Mesendoderm (in vitro differentiated cells): ENCODE measurements at regions not wholly inside any gene's neighbourhood (a gene's known extent, or its start where the extent isn't known, plus 50 kb on each side); places are given as distances from the start of the nearest gene placed in this dataset.
"Not testable (repeated sequence)": the region's sequence is repeated elsewhere in the genome, so short reads cannot be mapped to it uniquely, and the experiment has no call there.

Experiments
- DNase-seq: peaks from one replicate; pipeline ENCODE4 v3.0.0; 2013
- H2AK5ac ChIP-seq: 2 replicates; pipeline ENCODE4 v1.6.1; 2013; ENCODE audit warnings: low read length, inconsistent platforms
- H2BK120ac ChIP-seq: 2 replicates; pipeline ENCODE4 v1.6.1; 2013; ENCODE audit warnings: low read depth, mild to moderate bottlenecking, low read length, moderate library complexity, mixed read lengths
- H2BK15ac ChIP-seq: replicated peaks from 2 replicates; pipeline ENCODE4 v1.6.1; 2013; ENCODE audit warnings: low read depth, mild to moderate bottlenecking, moderate library complexity
- H2BK5ac ChIP-seq: 2 replicates; pipeline ENCODE4 v1.6.1; 2013; ENCODE audit warnings: low read length, inconsistent platforms
- H3K18ac ChIP-seq: 2 replicates; pipeline ENCODE4 v1.6.1; 2013; ENCODE audit warnings: mild to moderate bottlenecking, low read length, mixed read lengths
- H3K23ac ChIP-seq: one replicate; pipeline ENCODE4 v1.6.1; 2013; ENCODE audit warnings: low read length
- H3K27ac ChIP-seq: 2 replicates; pipeline ENCODE4 v1.5.1; 2013; ENCODE audit warnings: low read depth, mild to moderate bottlenecking, inconsistent platforms, low read length, moderate library complexity
- H3K27me3 ChIP-seq: 2 replicates; pipeline ENCODE4 v1.6.1; 2013; ENCODE audit warnings: low read length, control low read depth, mild to moderate bottlenecking, inconsistent platforms; ENCODE audit not compliant: insufficient read depth, poor library complexity
- H3K36me3 ChIP-seq: 2 replicates; pipeline ENCODE4 v1.6.1; 2013; ENCODE audit warnings: low read length, inconsistent platforms; ENCODE audit not compliant: control insufficient read depth, insufficient read depth
- H3K4ac ChIP-seq: one replicate; pipeline ENCODE4 v1.6.1; 2013; ENCODE audit warnings: low read depth, mild to moderate bottlenecking, low read length, moderate library complexity
- H3K4me1 ChIP-seq: 2 replicates; pipeline ENCODE4 v1.6.1; 2013; ENCODE audit warnings: low read depth, low read length, inconsistent platforms; ENCODE audit not compliant: control insufficient read depth
- H3K4me2 ChIP-seq: 2 replicates; pipeline ENCODE4 v1.6.1; 2013; ENCODE audit warnings: low read length
- H3K4me3 ChIP-seq: 2 replicates; pipeline ENCODE4 v1.5.1; 2013; ENCODE audit warnings: mild to moderate bottlenecking, low read length
- H3K56ac ChIP-seq: one replicate; pipeline ENCODE4 v1.6.1; 2013; ENCODE audit warnings: low read length
- H3K79me1 ChIP-seq: 2 replicates; pipeline ENCODE4 v1.6.1; 2013; ENCODE audit warnings: low read length, inconsistent platforms
- H3K79me2 ChIP-seq: 2 replicates; pipeline ENCODE4 v1.6.1; 2013; ENCODE audit warnings: mild to moderate bottlenecking, low read length; ENCODE audit not compliant: control insufficient read depth, insufficient read depth
- H3K9ac ChIP-seq: 2 replicates; pipeline ENCODE4 v1.6.1; 2013; ENCODE audit warnings: low read length, inconsistent platforms
- H4K5ac ChIP-seq: one replicate; pipeline ENCODE4 v1.6.1; 2013; ENCODE audit warnings: low read length
- H4K8ac ChIP-seq: one replicate; pipeline ENCODE4 v1.6.1; 2013; ENCODE audit warnings: low read depth, mild to moderate bottlenecking, control low read depth, low read length, moderate library complexity
- WGBS: extraction: QIAGEN DNeasy Blood & Tissue Kit; methylation state at CpG from one replicate; pipeline ENCODE4 v1.1.7; 2013; ENCODE audit warnings: low lambda C conversion rate, missing lambda C conversion rate; ENCODE audit not compliant: insufficient coverage; ENCODE audit errors: extremely low coverage; 5-methylcytosine and 5-hydroxymethylcytosine counted together

DNA sequence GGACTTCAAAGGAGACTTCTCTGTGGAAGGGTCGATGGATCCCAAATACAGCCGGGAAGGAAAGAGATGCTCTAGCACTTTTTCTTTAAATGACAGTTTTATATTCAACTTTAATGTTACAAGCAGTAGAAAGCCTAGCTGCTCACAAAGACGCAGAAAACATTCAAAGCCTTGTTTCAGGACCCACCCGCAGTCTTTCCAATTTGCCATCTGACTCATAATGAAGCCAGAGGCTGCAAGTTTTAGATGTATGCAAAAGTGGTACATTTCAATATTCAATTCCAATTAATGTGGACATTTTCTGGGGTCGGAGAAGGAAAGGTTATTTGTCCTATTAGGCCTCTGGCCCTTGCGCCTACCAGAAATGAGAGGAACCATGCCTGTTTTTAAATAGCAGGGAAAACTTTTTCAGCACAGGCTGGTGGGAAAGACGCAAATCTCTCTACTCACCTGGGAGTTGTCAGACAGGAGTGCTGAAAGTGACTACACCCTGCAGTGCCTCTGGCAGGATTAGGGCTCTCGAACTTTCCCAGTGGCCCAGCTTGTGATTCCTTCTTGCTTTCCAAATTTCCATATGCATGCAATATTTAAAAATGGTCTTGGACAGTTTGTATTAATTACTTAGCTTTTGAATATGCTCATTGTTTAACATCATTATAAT lies 117.4 kb upstream of the MBNL1 start:
- peak; percentile 40 for DNase-seq
- no peak overlapping the region for H3K27ac ChIP-seq
- WGBS: no CpG with 5 or more reads among the region's 8 CpGs
- no peaks in the 10 kb centered on the region for H3K79me2 ChIP-seq
- no peaks in the 10 kb centered on the region for H3K27me3 ChIP-seq
- H3K18ac ChIP-seq: no peak overlapping the region
- no peak overlapping the region for H2BK15ac ChIP-seq
- no peaks in the 10 kb centered on the region for H3K36me3 ChIP-seq
- no peak overlapping the region for H3K9ac ChIP-seq
- H3K4me3 ChIP-seq: no peak overlapping the region
- no peaks in the 10 kb centered on the region for H3K79me1 ChIP-seq
- no peak overlapping the region for H3K4ac ChIP-seq
- H3K4me1 ChIP-seq: no peaks in the 10 kb centered on the region
- H4K5ac ChIP-seq: no peak overlapping the region
- no peak overlapping the region for H2BK120ac ChIP-seq
- H3K23ac ChIP-seq: no peak overlapping the region
- H3K4me2 ChIP-seq: no peak overlapping the region
- H3K56ac ChIP-seq: no peak overlapping the region
- no peak overlapping the region for H4K8ac ChIP-seq
- H2BK5ac ChIP-seq: no peak overlapping the region
- H2AK5ac ChIP-seq: no peak overlapping the region

GRCh38 chr3:152151877-152152765 lies 116.6 kb upstream of the MBNL1 start:
- H4K8ac ChIP-seq, H4K5ac ChIP-seq, H3K4me1 ChIP-seq, H3K18ac ChIP-seq, H3K79me1 ChIP-seq, H2BK120ac ChIP-seq, H2BK5ac ChIP-seq, H3K36me3 ChIP-seq, DNase-seq, H3K4me2 ChIP-seq, H2BK15ac ChIP-seq, H3K4ac ChIP-seq, H3K27me3 ChIP-seq, H3K27ac ChIP-seq, H3K9ac ChIP-seq, H3K79me2 ChIP-seq, H3K4me3 ChIP-seq, H3K56ac ChIP-seq, H2AK5ac ChIP-seq, H3K23ac ChIP-seq: not testable (repeated sequence)
- WGBS: no CpG with 5 or more reads among the region's 42 CpGs

DNA sequence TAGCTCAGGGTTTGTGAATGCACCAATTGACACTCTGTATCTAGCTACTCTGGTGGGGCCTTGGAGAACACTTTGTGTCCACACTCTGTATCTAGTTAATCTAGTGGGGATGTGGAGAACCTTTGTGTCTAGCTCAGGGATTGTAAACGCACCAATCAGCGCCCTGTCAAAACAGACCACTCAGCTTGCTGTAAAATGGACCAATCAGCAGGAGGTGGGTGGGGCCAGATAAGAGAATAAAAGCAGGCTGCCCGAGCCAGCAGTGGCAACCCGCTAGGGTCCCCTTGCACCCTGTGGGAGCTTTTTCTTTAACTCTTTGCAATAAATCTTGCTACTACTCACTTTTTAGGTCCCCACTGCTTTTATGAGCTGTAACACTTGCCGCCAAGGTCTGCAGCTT lies 115.6 kb upstream of the MBNL1 start:
- not testable (repeated sequence) for H3K79me2 ChIP-seq, H3K4me1 ChIP-seq, DNase-seq, H4K8ac ChIP-seq, H2BK120ac ChIP-seq, H2BK15ac ChIP-seq, H3K4me3 ChIP-seq, H3K56ac ChIP-seq, H3K4me2 ChIP-seq, H3K27ac ChIP-seq, H2AK5ac ChIP-seq, H3K27me3 ChIP-seq, H4K5ac ChIP-seq, H3K79me1 ChIP-seq, H3K4ac ChIP-seq, H2BK5ac ChIP-seq, H3K36me3 ChIP-seq, H3K23ac ChIP-seq, H3K9ac ChIP-seq, H3K18ac ChIP-seq
- no CpG with 5 or more reads among the region's 5 CpGs for WGBS

GRCh38 chr3:152155246-152156020 lies 113.3 kb upstream of the MBNL1 start:
- H3K27me3 ChIP-seq: no peaks in the 10 kb centered on the region
- no peak overlapping the region for H3K56ac ChIP-seq
- no peak overlapping the region for H3K23ac ChIP-seq
- H2BK15ac ChIP-seq: no peak overlapping the region
- H3K4ac ChIP-seq: no peak overlapping the region
- no peak overlapping the region for H4K5ac ChIP-seq
- H3K4me3 ChIP-seq: no peak overlapping the region
- no peak overlapping the region for H3K27ac ChIP-seq
- no peak overlapping the region for H2AK5ac ChIP-seq
- H2BK120ac ChIP-seq: no peak overlapping the region
- H3K18ac ChIP-seq: no peak overlapping the region
- H3K4me1 ChIP-seq: no peaks in the 10 kb centered on the region
- DNase-seq: no peak
- no peak overlapping the region for H3K4me2 ChIP-seq
- H2BK5ac ChIP-seq: no peak overlapping the region
- no peaks in the 10 kb centered on the region for H3K79me2 ChIP-seq
- no peak overlapping the region for H4K8ac ChIP-seq
- H3K36me3 ChIP-seq: no peaks in the 10 kb centered on the region
- no peaks in the 10 kb centered on the region for H3K79me1 ChIP-seq
- H3K9ac ChIP-seq: no peak overlapping the region
- no CpG with 5 or more reads among the region's 5 CpGs for WGBS

DNA sequence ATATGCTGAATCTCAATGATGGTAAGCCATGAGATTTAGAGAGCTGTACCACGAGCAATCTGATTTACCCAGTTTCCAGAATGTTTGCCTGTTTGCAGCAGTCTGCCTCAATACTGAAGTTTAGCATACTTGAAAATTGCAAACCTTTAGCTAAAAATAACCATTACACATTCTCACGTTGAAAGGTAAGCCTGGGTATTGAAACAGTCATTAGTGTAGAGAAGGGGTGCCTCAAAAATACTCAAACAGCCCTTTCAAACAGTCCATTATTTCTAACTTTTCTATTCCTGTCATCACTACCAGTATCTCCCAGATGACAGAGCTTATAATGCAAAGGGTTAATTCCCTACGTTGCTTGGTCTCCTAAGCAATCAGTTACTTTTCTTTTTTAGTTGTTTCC lies 111.8 kb upstream of the MBNL1 start:
- Histone ChIP-seq H4K8ac (no peak overlapping the region), H3K4me3 (no peak overlapping the region), H3K23ac (no peak overlapping the region), H3K79me2 (no peaks in the 10 kb centered on the region), H3K27me3 (no peaks in the 10 kb centered on the region), H3K56ac (no peak overlapping the region), H2BK15ac (no peak overlapping the region), H3K27ac (no peak overlapping the region), H3K9ac (no peak overlapping the region), H2BK120ac (no peak overlapping the region), H3K4ac (no peak overlapping the region), H4K5ac (no peak overlapping the region), H3K36me3 (no peaks in the 10 kb centered on the region), H2AK5ac (no peak overlapping the region), H3K4me1 (no peaks in the 10 kb centered on the region), H3K4me2 (no peak overlapping the region), H3K18ac (no peak overlapping the region), H3K79me1 (no peaks in the 10 kb centered on the region), H2BK5ac (no peak overlapping the region)
- DNase-seq: no peak
- no CpG with 5 or more reads among the region's 3 CpGs for WGBS
